HL-60 (cell line): ENCODE measurements at regions not wholly inside any gene's neighbourhood (a gene's known extent, or its start where the extent isn't known, plus 50 kb on each side); places are given as distances from the start of the nearest gene placed in this dataset.
"Not testable (repeated sequence)": the region's sequence is repeated elsewhere in the genome, so short reads cannot be mapped to it uniquely, and the experiment has no call there.

Experiments used
- DNase-seq, 2 experiments: peaks; one replicate each; pipeline ENCODE4 v3.0.0-alpha.2; 2010 to 2020; ENCODE audit warnings: low read depth in 1 of 2, low spot score in 1 of 2
- H3K27ac ChIP-seq: fragments of 250-450 bp; sonication (Bioruptor Pico); replicated peaks from 2 replicates; pipeline ENCODE4 v1.5.1; 2020; ENCODE audit warnings: mild to moderate bottlenecking, moderate library complexity
- H3K27me3 ChIP-seq: fragments of 250-450 bp; sonication (Bioruptor Pico); 2 replicates; pipeline ENCODE4 v1.5.1; 2021; ENCODE audit warnings: mild to moderate bottlenecking, moderate library complexity; ENCODE audit not compliant: insufficient read depth, poor library complexity, severe bottlenecking
- H3K4me3 ChIP-seq: replicated peaks from 2 replicates; pipeline ENCODE4 v1.5.1; 2011; ENCODE audit warnings: mild to moderate bottlenecking, control low read depth, low read length; ENCODE audit not compliant: insufficient read depth
- GABPA ChIP-seq: IDR thresholded peaks from 2 replicates; pipeline ENCODE4 v1.6.1; 2012; ENCODE audit warnings: low read depth
- POLR2AphosphoS5 ChIP-seq: IDR thresholded peaks from 2 replicates; pipeline ENCODE4 v1.6.1; 2012; ENCODE audit warnings: low read depth
- SPI1 ChIP-seq: IDR thresholded peaks from 2 replicates; pipeline ENCODE4 v1.6.1; 2012; ENCODE audit warnings: low read depth, mild to moderate bottlenecking, borderline replicate concordance
- TF ChIP-seq, protein P1 (sequence below): IDR thresholded peaks from 2 replicates; pipeline ENCODE4 v1.6.1; 2012; ENCODE audit warnings: low read depth; ENCODE audit not compliant: insufficient replicate concordance
- TF ChIP-seq, protein P2 (sequence below): IDR thresholded peaks from one replicate; pipeline ENCODE4 v1.5.1; 2011; ENCODE audit warnings: low read length, control low read depth, inconsistent platforms; ENCODE audit not compliant: insufficient read depth

DNA sequence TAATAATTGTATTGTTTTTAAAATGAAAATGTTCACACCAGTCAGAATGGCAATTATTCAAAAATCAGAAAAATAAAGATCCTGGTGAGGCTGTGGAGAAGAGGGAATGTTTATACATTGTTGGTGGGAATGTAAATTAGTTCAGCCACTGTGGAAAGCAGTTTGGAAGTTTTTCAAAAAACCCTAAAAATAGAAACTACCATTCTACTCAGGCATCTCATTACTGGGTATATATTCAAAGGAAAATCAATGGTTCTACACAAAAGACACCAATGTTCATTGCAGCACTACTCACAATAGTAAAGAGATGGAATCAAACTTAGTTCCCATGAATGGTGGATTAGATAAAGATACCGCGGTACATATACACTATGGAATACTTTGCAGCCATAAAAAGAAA lies 461.5 kb upstream of the ADGRB3 start:
- no peaks in the 10 kb centered on the region for H3K27me3 ChIP-seq
- TF ChIP-seq, protein P1, sequence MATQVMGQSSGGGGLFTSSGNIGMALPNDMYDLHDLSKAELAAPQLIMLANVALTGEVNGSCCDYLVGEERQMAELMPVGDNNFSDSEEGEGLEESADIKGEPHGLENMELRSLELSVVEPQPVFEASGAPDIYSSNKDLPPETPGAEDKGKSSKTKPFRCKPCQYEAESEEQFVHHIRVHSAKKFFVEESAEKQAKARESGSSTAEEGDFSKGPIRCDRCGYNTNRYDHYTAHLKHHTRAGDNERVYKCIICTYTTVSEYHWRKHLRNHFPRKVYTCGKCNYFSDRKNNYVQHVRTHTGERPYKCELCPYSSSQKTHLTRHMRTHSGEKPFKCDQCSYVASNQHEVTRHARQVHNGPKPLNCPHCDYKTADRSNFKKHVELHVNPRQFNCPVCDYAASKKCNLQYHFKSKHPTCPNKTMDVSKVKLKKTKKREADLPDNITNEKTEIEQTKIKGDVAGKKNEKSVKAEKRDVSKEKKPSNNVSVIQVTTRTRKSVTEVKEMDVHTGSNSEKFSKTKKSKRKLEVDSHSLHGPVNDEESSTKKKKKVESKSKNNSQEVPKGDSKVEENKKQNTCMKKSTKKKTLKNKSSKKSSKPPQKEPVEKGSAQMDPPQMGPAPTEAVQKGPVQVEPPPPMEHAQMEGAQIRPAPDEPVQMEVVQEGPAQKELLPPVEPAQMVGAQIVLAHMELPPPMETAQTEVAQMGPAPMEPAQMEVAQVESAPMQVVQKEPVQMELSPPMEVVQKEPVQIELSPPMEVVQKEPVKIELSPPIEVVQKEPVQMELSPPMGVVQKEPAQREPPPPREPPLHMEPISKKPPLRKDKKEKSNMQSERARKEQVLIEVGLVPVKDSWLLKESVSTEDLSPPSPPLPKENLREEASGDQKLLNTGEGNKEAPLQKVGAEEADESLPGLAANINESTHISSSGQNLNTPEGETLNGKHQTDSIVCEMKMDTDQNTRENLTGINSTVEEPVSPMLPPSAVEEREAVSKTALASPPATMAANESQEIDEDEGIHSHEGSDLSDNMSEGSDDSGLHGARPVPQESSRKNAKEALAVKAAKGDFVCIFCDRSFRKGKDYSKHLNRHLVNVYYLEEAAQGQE = no peak
- TF ChIP-seq, protein P2, sequence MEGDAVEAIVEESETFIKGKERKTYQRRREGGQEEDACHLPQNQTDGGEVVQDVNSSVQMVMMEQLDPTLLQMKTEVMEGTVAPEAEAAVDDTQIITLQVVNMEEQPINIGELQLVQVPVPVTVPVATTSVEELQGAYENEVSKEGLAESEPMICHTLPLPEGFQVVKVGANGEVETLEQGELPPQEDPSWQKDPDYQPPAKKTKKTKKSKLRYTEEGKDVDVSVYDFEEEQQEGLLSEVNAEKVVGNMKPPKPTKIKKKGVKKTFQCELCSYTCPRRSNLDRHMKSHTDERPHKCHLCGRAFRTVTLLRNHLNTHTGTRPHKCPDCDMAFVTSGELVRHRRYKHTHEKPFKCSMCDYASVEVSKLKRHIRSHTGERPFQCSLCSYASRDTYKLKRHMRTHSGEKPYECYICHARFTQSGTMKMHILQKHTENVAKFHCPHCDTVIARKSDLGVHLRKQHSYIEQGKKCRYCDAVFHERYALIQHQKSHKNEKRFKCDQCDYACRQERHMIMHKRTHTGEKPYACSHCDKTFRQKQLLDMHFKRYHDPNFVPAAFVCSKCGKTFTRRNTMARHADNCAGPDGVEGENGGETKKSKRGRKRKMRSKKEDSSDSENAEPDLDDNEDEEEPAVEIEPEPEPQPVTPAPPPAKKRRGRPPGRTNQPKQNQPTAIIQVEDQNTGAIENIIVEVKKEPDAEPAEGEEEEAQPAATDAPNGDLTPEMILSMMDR = no peak
- TF ChIP-seq GABPA = no peak
- no peak for TF ChIP-seq SPI1
- no peak for TF ChIP-seq POLR2AphosphoS5
- H3K27ac ChIP-seq = no peak overlapping the region
- DNase-seq = no peak
- H3K4me3 ChIP-seq = no peak overlapping the region

DNA sequence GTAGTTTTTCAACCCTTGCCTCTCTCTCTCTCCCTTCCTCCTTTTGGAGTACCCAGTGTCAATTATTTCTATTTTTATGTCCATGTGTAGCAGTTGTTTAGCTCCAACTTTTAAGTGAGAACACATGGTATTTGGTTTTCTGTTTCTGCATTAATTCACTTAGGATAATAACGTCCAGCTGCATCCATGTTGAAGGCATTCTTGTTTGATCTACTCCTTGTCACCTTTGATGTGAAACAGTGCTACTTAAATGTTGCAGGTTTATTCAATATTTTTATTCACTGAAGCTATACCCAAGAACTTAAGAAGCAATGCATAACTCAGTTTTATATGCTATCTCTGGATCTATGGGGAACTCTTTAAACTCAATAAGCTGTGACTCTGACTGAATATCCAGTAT lies 465.2 kb upstream of the ADGRB3 start:
- Histone ChIP-seq H3K27me3 (no peaks in the 10 kb centered on the region), H3K27ac (no peak overlapping the region), H3K4me3 (no peak overlapping the region)
- DNase-seq = no peak
- TF ChIP-seq GABPA = no peak
- no peak for TF ChIP-seq POLR2AphosphoS5
- TF ChIP-seq, protein P2 = no peak
- TF ChIP-seq, protein P1 = no peak
- TF ChIP-seq SPI1 = no peak

DNA sequence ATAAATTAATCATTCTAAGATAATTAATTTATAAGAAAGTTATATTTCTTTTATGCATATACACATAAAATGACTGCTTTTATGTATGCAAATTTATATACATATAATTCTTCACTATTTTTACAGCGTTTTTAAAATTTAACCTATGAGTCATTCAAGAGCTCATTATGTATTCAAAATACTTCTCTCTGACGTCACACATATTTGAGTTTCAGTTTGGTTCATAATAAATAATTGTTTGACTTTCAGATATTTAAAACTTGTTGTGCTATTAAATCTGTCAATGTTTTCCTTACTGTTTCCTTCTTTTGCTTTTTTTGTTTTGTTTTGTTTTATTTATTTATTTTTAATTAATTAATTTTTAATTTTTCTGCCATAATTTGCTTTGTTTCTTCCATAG lies 467.5 kb upstream of the ADGRB3 start:
- H3K27ac ChIP-seq = no peak overlapping the region
- TF ChIP-seq, protein P1 = no peak
- H3K4me3 ChIP-seq = no peak overlapping the region

DNA sequence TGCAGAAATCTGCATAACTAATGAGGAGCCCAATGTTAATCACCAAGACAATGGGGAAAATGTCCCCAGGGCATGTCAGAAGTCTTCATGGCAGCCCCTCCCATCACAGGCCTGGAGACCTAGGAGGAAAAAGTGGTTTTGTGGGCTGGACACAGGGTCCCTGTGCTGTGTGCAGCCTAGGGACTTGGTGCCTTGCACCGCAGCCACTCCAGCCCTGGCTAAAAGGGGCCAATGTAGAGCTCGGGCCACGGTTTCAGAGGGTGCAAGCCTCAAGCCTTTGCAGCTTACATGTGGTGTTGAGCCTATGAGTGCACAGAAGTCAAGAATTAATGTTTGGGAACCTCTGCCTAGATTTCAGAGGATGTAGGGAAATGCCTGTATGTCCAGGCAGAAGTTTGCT lies 474.3 kb upstream of the ADGRB3 start:
- H3K27ac ChIP-seq, H3K27me3 ChIP-seq, DNase-seq, H3K4me3 ChIP-seq: not testable (repeated sequence)

More for the DNA sequence above, 467.5 kb upstream of the ADGRB3 start:
- no peaks in the 10 kb centered on the region for H3K27me3 ChIP-seq
- no peak for DNase-seq
